SK-N-MC (cell line): ENCODE measurements at regions not wholly inside any gene's neighbourhood (a gene's known extent, or its start where the extent isn't known, plus 50 kb on each side); places are given as distances from the start of the nearest gene placed in this dataset.
"Not testable (repeated sequence)": the region's sequence is repeated elsewhere in the genome, so short reads cannot be mapped to it uniquely, and the experiment has no call there.

ENCODE experiments used
- DNase-seq: peaks from one replicate; pipeline ENCODE4 v3.0.0-alpha.2; 2011; ENCODE audit warnings: low read depth, low spot score
- H3K27ac ChIP-seq: fragments of 200-600 bp; sonication (generic); 2 replicates; pipeline ENCODE4 v1.5.1; 2016; ENCODE audit warnings: mixed run types
- H3K36me3 ChIP-seq: fragments of 200-600 bp; sonication (generic); 2 replicates; pipeline ENCODE4 v1.6.1; 2017; ENCODE audit warnings: antibody characterized with exemption, low read length, mixed read lengths; ENCODE audit not compliant: insufficient read depth
- H3K4me3 ChIP-seq: fragments of 200-600 bp; sonication (generic); 2 replicates; pipeline ENCODE4 v1.5.1; 2016
- H3K9ac ChIP-seq: fragments of 200-600 bp; sonication (generic); 2 replicates; pipeline ENCODE4 v1.8.0; 2017; ENCODE audit warnings: mixed run types, mixed read lengths; ENCODE audit not compliant: insufficient read length
- H3K9me3 ChIP-seq: fragments of 200-600 bp; sonication (generic); 2 replicates; pipeline ENCODE4 v1.6.1; 2017; ENCODE audit warnings: low read depth, mild to moderate bottlenecking, antibody characterized with exemption, low read length, moderate library complexity, mixed read lengths
- EZH2 ChIP-seq: fragments of 200-600 bp; sonication (generic); IDR thresholded peaks from one replicate; pipeline ENCODE4 v1.6.1; 2017; ENCODE audit warnings: antibody characterized with exemption
- FOXP2 ChIP-seq: optimal IDR thresholded peaks from 2 replicates; pipeline ENCODE3; 2011; ENCODE audit warnings: mild to moderate bottlenecking, moderate library complexity; ENCODE audit not compliant: insufficient read depth; ENCODE audit errors: extremely low read length, control extremely low read depth
- POLR2AphosphoS5 ChIP-seq: IDR thresholded peaks from 2 replicates; pipeline ENCODE4 v1.6.1; 2012; ENCODE audit warnings: mild to moderate bottlenecking, low read depth, low read length, borderline replicate concordance

DNA sequence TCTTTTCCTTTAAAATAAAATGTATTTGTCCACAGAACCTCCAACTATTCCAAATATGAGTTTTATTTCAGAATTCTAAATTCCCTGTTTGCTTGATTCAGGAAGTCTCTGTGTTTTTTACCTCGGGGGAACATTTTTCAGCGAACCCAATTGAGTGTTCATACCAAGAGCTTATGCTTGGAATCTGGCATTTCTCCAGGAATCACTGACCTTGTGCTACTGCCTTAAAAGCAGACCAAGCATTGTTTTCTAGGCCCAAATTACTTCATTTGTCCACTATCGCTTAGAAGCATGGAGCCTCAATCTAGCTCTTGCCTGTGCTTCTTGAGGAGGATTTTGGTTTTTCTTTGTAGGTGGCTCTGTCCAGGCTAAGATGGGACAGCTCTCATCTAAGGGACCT, 59.4 kb downstream of the EBLN1 start:
- no peak for DNase-seq
- Histone ChIP-seq H3K27ac (no peak overlapping the region), H3K4me3 (no peak overlapping the region), H3K36me3 (no peaks in the 10 kb centered on the region), H3K9ac (no peak overlapping the region), H3K9me3 (no peaks in the 10 kb centered on the region)
- TF ChIP-seq POLR2AphosphoS5: no peak
- TF ChIP-seq FOXP2: no peak
- no peak for TF ChIP-seq EZH2

DNA sequence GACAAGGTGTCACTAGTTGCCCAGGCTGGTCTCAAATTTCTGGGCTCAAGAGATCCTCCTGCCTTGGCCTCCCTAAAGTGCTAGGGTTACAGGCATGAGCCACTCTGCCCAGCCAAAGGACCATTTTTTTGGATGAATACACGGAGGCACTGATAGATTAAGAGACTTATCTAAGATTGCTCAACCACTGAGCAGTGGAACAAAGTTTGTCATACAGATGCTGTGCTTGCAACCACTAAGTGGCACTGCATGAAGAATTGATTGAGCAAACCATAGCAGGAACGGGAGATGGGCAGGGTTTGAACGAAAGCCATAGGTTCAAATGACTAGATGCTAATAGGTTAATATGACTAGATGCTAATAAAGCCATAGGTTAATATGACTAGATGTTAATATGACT, 61.1 kb downstream of the EBLN1 start:
- no peak overlapping the region for H3K27ac ChIP-seq
- H3K9ac ChIP-seq: no peak overlapping the region
- H3K36me3 ChIP-seq: no peaks in the 10 kb centered on the region
- H3K9me3 ChIP-seq: no peaks in the 10 kb centered on the region
- no peak overlapping the region for H3K4me3 ChIP-seq
- DNase-seq: no peak
- no peak for TF ChIP-seq POLR2AphosphoS5
- no peak for TF ChIP-seq FOXP2
- no peak for TF ChIP-seq EZH2

DNA sequence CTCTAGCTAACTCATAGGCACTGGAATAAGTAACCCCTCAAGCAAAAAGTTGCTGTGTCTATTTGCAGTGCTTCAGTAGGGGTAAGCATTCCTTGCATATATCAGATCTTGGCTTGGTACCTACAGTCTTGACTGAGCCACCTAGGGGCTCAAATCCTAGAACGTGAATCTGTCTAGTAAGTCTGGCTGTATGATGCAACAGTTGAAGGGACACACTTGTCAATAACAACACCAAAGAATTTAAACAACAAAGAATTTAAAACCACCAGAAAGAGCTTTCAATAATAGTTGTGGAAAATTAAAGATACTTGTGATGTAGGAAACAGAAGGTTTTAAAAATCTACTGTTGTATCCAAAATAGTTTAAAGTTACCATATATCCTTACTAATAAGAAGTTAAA, 65.4 kb downstream of the EBLN1 start:
- Histone ChIP-seq H3K9me3 (no peaks in the 10 kb centered on the region), H3K27ac (no peak overlapping the region), H3K4me3 (no peak overlapping the region), H3K36me3 (no peaks in the 10 kb centered on the region), H3K9ac (no peak overlapping the region)
- no peak for DNase-seq
- TF ChIP-seq EZH2 (no peak), FOXP2 (no peak), POLR2AphosphoS5 (no peak)

DNA sequence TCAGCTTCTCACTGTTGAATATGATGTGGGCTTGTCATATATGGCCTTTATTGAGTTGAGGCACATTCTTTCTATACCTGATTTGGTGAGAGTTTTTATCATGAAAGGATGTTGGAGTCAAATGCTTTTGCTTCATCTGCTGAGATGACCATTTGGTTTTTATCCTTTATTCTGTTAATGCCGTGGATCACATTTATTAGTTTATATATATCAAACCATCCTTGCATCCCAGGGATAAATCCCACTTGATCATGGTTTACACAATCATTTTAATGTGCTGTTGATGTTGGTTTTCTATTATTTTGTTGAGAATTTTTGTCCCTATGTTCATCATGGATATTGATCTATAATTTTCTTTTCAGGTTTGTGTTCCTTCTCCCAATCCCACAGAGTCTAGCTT, 67.0 kb downstream of the EBLN1 start:
- no peak for DNase-seq
- H3K36me3 ChIP-seq: no peaks in the 10 kb centered on the region
- no peak overlapping the region for H3K4me3 ChIP-seq
- TF ChIP-seq FOXP2 (no peak), POLR2AphosphoS5 (no peak), EZH2 (no peak)
- no peak overlapping the region for H3K9ac ChIP-seq
- H3K9me3 ChIP-seq: no peaks in the 10 kb centered on the region
- H3K27ac ChIP-seq: no peak overlapping the region

DNA sequence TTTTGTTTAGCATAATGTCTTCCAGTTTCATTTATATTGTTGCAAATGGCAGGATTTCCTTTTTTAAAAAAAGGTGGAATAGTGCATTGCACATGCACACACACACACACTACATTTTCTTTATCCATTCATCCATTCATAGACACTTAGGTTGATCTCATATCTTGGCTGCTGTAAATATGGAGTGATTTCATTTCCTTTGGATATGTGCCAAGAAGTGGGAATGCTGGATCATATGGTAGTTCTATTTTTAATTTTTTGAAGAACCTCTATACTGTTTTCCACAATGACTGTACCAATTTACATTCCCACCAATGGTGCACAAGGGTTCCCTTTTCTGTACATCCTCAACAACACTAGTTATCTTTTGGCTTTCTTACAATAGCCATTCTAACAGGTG, 68.9 kb downstream of the EBLN1 start:
- Histone ChIP-seq H3K27ac (no peak overlapping the region), H3K9me3 (no peaks in the 10 kb centered on the region), H3K9ac (no peak overlapping the region), H3K36me3 (no peaks in the 10 kb centered on the region), H3K4me3 (no peak overlapping the region)
- peak; percentile 10 for DNase-seq
- TF ChIP-seq POLR2AphosphoS5 (no peak), EZH2 (no peak), FOXP2 (no peak)

DNA sequence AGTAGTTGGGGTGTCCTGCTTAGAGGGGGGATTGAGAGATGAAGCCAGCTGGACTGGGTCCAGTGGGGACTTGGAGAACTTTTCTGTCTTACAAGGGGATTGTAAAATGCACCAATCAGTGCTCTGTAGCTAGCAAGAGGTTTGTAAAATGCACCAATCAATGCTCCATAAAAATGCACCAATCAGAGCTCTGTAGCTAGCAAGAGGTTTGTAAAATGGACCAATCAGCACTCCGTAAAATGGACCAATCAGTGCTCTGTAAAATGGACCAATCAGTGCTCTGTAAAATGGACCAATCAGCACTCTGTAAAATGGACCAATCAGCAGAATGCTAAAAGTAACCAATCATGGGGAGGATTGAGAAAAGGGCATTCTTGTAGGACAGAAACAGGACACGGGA, 71.9 kb downstream of the EBLN1 start:
- not testable (repeated sequence) for H3K4me3 ChIP-seq, DNase-seq, H3K36me3 ChIP-seq, H3K9me3 ChIP-seq, H3K27ac ChIP-seq, H3K9ac ChIP-seq

DNA sequence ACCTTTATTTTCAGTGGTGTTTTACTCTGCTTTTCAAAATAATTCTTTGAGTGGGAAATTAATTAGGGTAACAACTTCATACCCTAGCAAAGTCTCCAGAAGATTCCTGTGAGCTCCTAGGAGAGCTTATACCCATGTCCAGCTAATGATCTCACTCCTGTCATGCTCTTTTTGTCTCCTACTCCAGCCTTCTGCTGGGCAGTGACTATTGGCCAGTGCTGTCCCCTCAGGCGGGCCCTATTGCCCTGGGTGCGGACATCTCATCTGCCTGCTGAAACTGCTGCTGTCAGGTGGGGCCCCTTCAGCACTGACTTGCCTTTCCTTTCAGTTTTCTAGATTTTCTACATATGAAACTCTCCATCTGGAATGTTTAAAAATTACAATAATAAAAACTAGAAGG, 80.3 kb downstream of the EBLN1 start:
- Histone ChIP-seq H3K9me3 (no peaks in the 10 kb centered on the region), H3K9ac (no peak overlapping the region)
- TF ChIP-seq POLR2AphosphoS5 (no peak), FOXP2 (no peak), EZH2 (no peak)

DNA sequence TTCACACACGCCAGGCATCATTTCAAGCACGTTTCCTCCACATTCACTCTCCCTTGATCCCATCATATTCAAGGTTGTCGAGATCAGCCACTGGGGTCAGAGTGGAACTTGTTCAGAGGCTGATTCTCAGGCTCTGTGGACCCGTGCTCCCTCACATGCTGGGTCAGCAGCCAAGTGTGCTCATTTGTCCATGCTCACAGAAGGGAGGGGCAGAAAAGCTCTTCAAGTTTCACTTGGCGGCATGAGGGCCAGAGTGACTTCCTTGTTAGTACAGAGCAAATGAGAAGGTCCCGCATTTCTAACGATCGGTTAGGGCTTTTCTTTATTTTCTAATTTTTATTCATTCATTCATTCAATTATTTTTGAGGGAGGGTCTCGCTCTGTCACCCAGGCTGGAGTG, 82.2 kb downstream of the EBLN1 start:
- TF ChIP-seq POLR2AphosphoS5 (no peak), FOXP2 (no peak), EZH2 (no peak)
- no peak for DNase-seq
- no peak overlapping the region for H3K9ac ChIP-seq

More for the DNA sequence above, 80.3 kb downstream of the EBLN1 start:
- H3K4me3 ChIP-seq: no peak overlapping the region
- H3K27ac ChIP-seq: no peak overlapping the region
- H3K36me3 ChIP-seq: no peaks in the 10 kb centered on the region
- no peak for DNase-seq

DNA sequence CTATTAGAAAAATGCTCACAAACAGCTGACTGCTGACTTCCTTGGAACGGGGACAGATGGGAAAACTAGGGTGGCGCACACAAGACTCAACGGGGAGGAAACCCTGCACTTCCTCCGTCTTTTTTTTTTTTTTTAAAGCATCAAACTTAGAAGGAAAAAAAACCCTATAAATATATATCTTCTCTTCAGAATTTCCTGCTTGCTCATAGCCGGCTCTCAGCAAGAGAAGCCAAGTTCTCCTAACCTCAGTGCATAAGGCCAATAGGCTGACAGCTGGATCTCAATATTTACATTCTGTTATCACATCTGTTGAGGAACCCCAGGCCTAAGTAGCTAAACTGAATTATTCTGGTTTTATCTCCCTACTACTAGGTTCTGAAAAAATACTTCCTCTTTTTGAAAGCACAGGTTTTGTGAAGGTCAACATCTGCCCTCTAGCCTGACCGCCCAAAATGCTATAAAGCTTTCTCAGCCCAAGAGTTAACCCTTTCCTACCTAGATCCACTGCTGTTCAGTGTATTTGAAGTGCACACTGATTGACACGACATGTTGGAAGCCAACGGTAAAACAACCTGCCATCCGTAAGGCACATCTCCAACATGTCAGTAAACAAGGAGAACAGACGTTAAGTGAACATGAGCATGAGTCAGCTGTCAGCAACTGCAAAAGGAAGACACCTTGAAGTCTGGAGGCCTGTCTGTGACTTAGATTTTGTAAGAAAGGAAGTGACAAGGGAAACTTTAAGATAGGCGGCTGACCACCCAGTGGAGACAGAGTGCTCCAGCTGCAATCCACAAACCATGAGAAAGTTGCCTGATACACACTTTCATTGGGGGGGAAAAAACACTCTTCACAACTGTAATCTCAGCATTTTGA, 83.8 kb downstream of the EBLN1 start:
- DNase-seq: no peak
- H3K9ac ChIP-seq: no peak overlapping the region
- no peaks in the 10 kb centered on the region for H3K36me3 ChIP-seq
- no peak overlapping the region for H3K4me3 ChIP-seq
- no peak overlapping the region for H3K27ac ChIP-seq
- TF ChIP-seq POLR2AphosphoS5 (no peak), FOXP2 (no peak), EZH2 (no peak)
- no peaks in the 10 kb centered on the region for H3K9me3 ChIP-seq

More for the DNA sequence above, 82.2 kb downstream of the EBLN1 start:
- H3K9me3 ChIP-seq: no peaks in the 10 kb centered on the region
- no peak overlapping the region for H3K4me3 ChIP-seq
- H3K36me3 ChIP-seq: no peaks in the 10 kb centered on the region
- H3K27ac ChIP-seq: no peak overlapping the region

DNA sequence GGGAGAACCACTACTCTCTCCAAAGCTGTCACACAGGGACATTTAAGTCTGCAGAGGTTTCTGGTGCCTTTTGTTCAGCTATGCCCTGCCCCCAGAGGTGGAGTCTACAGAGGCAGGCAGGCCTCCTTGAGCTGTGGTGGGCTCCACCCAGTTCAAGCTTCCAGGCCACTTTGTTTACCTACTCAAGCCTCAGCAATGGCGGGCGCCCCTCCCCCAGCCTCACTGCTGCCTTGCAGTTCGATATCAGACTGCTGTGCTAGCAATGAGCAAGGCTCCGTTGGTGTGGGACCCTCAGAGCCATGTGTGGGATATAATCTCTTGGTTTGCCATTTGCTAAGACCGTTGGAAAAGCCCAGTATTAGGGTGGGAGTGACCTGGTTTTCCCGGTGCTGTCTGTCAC, 87.0 kb downstream of the EBLN1 start:
- H3K36me3 ChIP-seq, H3K27ac ChIP-seq, H3K9ac ChIP-seq, H3K4me3 ChIP-seq, DNase-seq, H3K9me3 ChIP-seq: not testable (repeated sequence)

DNA sequence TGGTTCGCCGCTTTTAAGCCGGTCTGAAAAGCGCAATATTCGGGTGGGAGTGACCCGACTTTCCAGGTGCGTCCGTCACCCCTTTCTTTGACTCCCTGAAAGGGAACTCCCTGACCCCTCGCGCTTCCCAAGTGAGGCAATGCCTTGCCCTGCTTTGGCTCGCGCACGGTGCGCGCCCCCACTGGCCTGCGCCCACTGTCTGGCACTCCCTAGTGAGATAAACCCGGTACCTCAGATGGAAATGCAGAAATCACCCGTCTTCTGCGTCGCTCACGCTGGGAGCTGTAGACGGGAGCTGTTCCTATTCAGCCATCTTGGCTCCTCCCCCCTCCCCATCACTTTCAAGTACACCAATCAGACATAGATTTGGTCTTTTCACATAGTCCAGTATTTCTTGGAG, 88.2 kb downstream of the EBLN1 start:
- H3K36me3 ChIP-seq, H3K27ac ChIP-seq, DNase-seq, H3K9me3 ChIP-seq, H3K4me3 ChIP-seq, H3K9ac ChIP-seq: not testable (repeated sequence)

DNA sequence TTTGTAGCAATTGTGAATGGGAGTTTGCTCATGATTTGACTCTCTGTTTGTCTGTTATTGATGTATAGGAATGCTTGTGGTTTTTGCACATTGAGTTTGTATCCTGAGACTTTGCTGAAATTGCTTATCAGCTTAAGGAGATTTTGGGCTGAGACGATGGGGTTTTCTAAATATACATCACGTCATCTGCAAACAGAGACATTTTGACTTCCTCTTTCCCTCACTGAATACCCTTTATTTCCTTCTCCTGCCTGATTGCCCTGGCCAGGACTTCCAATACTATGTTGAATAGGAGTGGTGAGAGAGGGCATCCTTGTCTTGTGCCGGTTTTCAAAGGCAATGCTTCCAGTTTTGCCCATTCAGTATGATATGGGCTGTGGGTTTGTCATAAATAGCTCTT, 96.6 kb downstream of the EBLN1 start:
- DNase-seq, H3K36me3 ChIP-seq, H3K9ac ChIP-seq, H3K9me3 ChIP-seq, H3K27ac ChIP-seq, H3K4me3 ChIP-seq: not testable (repeated sequence)
